Body of pancreas (tissue), 4 donors: ENCODE measurements at regions not wholly inside any gene's neighbourhood (a gene's known extent, or its start where the extent isn't known, plus 50 kb on each side); places are given as distances from the start of the nearest gene placed in this dataset.

Source experiments
- CTCF ChIP-seq, 7 experiments: fragments of 450-650 bp in 4 of 7; fragments of 200-600 bp in 3 of 7; sonication (generic) in 3 of 7; IDR thresholded peaks; one replicate each; pipeline ENCODE4 v1.5.1; 2016 to 2019; ENCODE audit warnings: antibody characterized with exemption in 7 of 7
- POLR2A ChIP-seq, 3 donors: fragments of 450-650 bp; IDR thresholded peaks; one replicate each; pipeline ENCODE4 v1.6.1; 2016; ENCODE audit warnings: antibody characterized with exemption in 3 of 3, mild to moderate bottlenecking in 2 of 3

- TF ChIP-seq CTCF (IDR thresholded peaks at IDR 0.05) (no peak), POLR2A (IDR thresholded peaks at IDR 0.05) (no peak)
These were observed 135.8 kb upstream of the AFDN start for GRCh38 chr6:167690931-167691330.
